IMR-90 (cell line): ENCODE measurements at regions not wholly inside any gene's neighbourhood (a gene's known extent, or its start where the extent isn't known, plus 50 kb on each side); places are given as distances from the start of the nearest gene placed in this dataset.

ENCODE experiments used
- ATAC-seq: fragments of 200-7000 bp; cut with Tn5 transposase; 2 replicates; pipeline ENCODE4 v1.9.1; 2020; ENCODE audit warnings: low read depth, mild to moderate bottlenecking, moderate library complexity
- BruUV-seq: library from RNA; stranded (reverse); fragments of 400-500 nt; replicated peaks from 2 replicates; lab custom pipeline; 2021; lab: Mats Ljungman, UMichigan
- CTCF ChIA-PET: fragments of 300-600 bp; formaldehyde crosslinking; extraction: SDS; loops from one replicate; lab custom pipeline; 2021; ENCODE audit warnings: antibody characterized with exemption; lab: Yijun Ruan, JAX
- POLR2A ChIA-PET: fragments of 300-600 bp; sonication (Branson Sonifier 250); formaldehyde crosslinking; loops from one replicate; lab custom pipeline; 2022; ENCODE audit warnings: antibody characterized with exemption; ENCODE audit not compliant: unreplicated experiment; lab: Charles Lee
- DNase-seq: peaks from one replicate; pipeline ENCODE4 v3.0.0; 2013
- H2AFZ ChIP-seq: replicated peaks from 2 replicates; pipeline ENCODE3; 2013; ENCODE audit warnings: low read length, mild to moderate bottlenecking; ENCODE audit not compliant: poor library complexity
- H2AK5ac ChIP-seq: 2 replicates; pipeline ENCODE4 v1.6.1; 2013; ENCODE audit warnings: low read depth, low read length, inconsistent platforms
- H2AK9ac ChIP-seq: replicated peaks from 2 replicates; pipeline ENCODE3; 2013; ENCODE audit warnings: mild to moderate bottlenecking, low read depth, low read length, moderate library complexity; ENCODE audit not compliant: poor library complexity
- H2BK120ac ChIP-seq: 2 replicates; pipeline ENCODE4 v1.6.1; 2013; ENCODE audit warnings: low read depth, low read length, inconsistent platforms
- H2BK15ac ChIP-seq: 3 replicates; pipeline ENCODE4 v1.6.1; 2013; ENCODE audit warnings: low read depth, low read length, inconsistent platforms
- H2BK20ac ChIP-seq: 2 replicates; pipeline ENCODE4 v1.6.1; 2013; ENCODE audit warnings: low read depth, mild to moderate bottlenecking, inconsistent platforms, low read length, moderate library complexity
- H2BK5ac ChIP-seq: 2 replicates; pipeline ENCODE4 v1.6.1; 2013; ENCODE audit warnings: mild to moderate bottlenecking, low read depth, low read length, inconsistent platforms; ENCODE audit not compliant: poor library complexity, severe bottlenecking
- H3K14ac ChIP-seq: replicated peaks from 2 replicates; pipeline ENCODE4 v1.6.1; 2013; ENCODE audit warnings: low read depth, low read length, inconsistent platforms
- H3K18ac ChIP-seq: 2 replicates; pipeline ENCODE4 v1.6.1; 2013; ENCODE audit warnings: low read depth, low read length, control low read depth
- H3K23ac ChIP-seq: 2 replicates; pipeline ENCODE4 v1.6.1; 2013; ENCODE audit warnings: low read depth, low read length, inconsistent platforms
- H3K27ac ChIP-seq: 2 replicates; pipeline ENCODE4 v1.5.1; 2013; ENCODE audit warnings: mild to moderate bottlenecking, control low read depth, low read length; ENCODE audit not compliant: insufficient read depth
- H3K27me3 ChIP-seq: 2 replicates; pipeline ENCODE4 v1.6.1; 2013; ENCODE audit warnings: low read length; ENCODE audit not compliant: control insufficient read depth, insufficient read depth
- H3K36me3 ChIP-seq: 2 replicates; pipeline ENCODE4 v1.6.1; 2013; ENCODE audit warnings: low read length, mixed read lengths; ENCODE audit not compliant: control insufficient read depth, insufficient read depth
- H3K4ac ChIP-seq: 2 replicates; pipeline ENCODE4 v1.6.1; 2013; ENCODE audit warnings: low read depth, low read length, inconsistent platforms
- H3K4me1 ChIP-seq: 2 replicates; pipeline ENCODE4 v1.6.1; 2013; ENCODE audit warnings: low read length, mixed read lengths; ENCODE audit not compliant: control insufficient read depth, insufficient read depth
- H3K4me2 ChIP-seq: 2 replicates; pipeline ENCODE4 v1.6.1; 2013; ENCODE audit warnings: low read depth, mild to moderate bottlenecking, control low read depth, low read length, moderate library complexity
- H3K4me3 ChIP-seq: 2 replicates; pipeline ENCODE4 v1.5.1; 2013; ENCODE audit warnings: low read depth, mild to moderate bottlenecking, control low read depth, low read length, moderate library complexity; ENCODE audit not compliant: insufficient read depth
- H3K56ac ChIP-seq: 2 replicates; pipeline ENCODE4 v1.6.1; 2013; ENCODE audit warnings: low read length, inconsistent platforms; ENCODE audit not compliant: insufficient read depth; ENCODE audit errors: extremely low read depth
- H3K79me1 ChIP-seq, 2 experiments: 2 replicates each; pipeline ENCODE4 v1.6.1; 2013; ENCODE audit warnings: low read length in 2 of 2, inconsistent platforms in 1 of 2, low read depth in 1 of 2
- H3K9ac ChIP-seq: 2 replicates; pipeline ENCODE4 v1.6.1; 2013; ENCODE audit warnings: low read depth, low read length, control low read depth
- H3K9me1 ChIP-seq: 2 replicates; pipeline ENCODE4 v1.6.1; 2013; ENCODE audit warnings: low read length, inconsistent platforms; ENCODE audit not compliant: insufficient read depth
- H3K9me3 ChIP-seq: 2 replicates; pipeline ENCODE4 v1.6.1; 2013; ENCODE audit warnings: low read length; ENCODE audit not compliant: control insufficient read depth, insufficient read depth
- H4K20me1 ChIP-seq: 2 replicates; pipeline ENCODE4 v1.6.1; 2013; ENCODE audit warnings: low read length, inconsistent platforms; ENCODE audit not compliant: insufficient read depth
- H4K5ac ChIP-seq: 2 replicates; pipeline ENCODE4 v1.6.1; 2013; ENCODE audit warnings: mild to moderate bottlenecking, low read depth, low read length, control low read depth
- H4K8ac ChIP-seq, 2 experiments: 2 replicates each; pipeline ENCODE4 v1.6.1; 2013; ENCODE audit warnings: low read depth in 2 of 2, low read length in 2 of 2, control low read depth in 1 of 2, inconsistent platforms in 1 of 2
- H4K91ac ChIP-seq: 2 replicates; pipeline ENCODE4 v1.6.1; 2013; ENCODE audit warnings: low read depth, low read length, inconsistent platforms; ENCODE audit not compliant: insufficient read depth
- FOS ChIP-seq: fragments of 150-350 bp; IDR thresholded peaks from 2 replicates; pipeline ENCODE4 v1.6.1; 2016; ENCODE audit warnings: low read depth, low read length
- MAFK ChIP-seq: IDR thresholded peaks from 2 replicates; pipeline ENCODE4 v1.6.1; 2012; ENCODE audit warnings: low read depth, low read length, improper control_type of control experiment
- MXI1 ChIP-seq: IDR thresholded peaks from 2 replicates; pipeline ENCODE4 v1.6.1; 2012; ENCODE audit warnings: low read depth, mild to moderate bottlenecking, low read length, moderate library complexity, borderline replicate concordance
- NFE2L2 ChIP-seq: fragments of 150-350 bp; IDR thresholded peaks from 2 replicates; pipeline ENCODE4 v1.6.1; 2016; ENCODE audit warnings: low read depth, mild to moderate bottlenecking, low read length
- POLR2A ChIP-seq: IDR thresholded peaks from 2 replicates; pipeline ENCODE4 v1.6.1; 2012; ENCODE audit warnings: mild to moderate bottlenecking, low read depth, low read length
- RAD21 ChIP-seq: IDR thresholded peaks from 2 replicates; pipeline ENCODE4 v1.6.1; 2012; ENCODE audit warnings: low read length, improper control_type of control experiment
- WGBS, 2 experiments: methylation state at CpG; one replicate each; pipeline versions ENCODE4 v1.1.5 to v1.1.7; 2013; ENCODE audit warnings: missing lambda C conversion rate in 2 of 2; ENCODE audit not compliant: insufficient read length in 1 of 2; ENCODE audit errors: extremely low coverage in 2 of 2; 5-methylcytosine and 5-hydroxymethylcytosine counted together
- dilution Hi-C: fragments of 300-500 bp; cut with HindIII; formaldehyde crosslinking; loops from one replicate; pipeline ENCODE4 v1.14.3; 2018; ENCODE audit warnings: low sequenced_read_pairs; ENCODE audit not compliant: unreplicated experiment
- in situ Hi-C: fragments of 300-500 bp; cut with MboI; formaldehyde crosslinking; loops from 3 replicates; pipeline ENCODE4 v1.14.3; 2019; ENCODE audit warnings: low sequenced_read_pairs, inconsistent platforms, mixed read lengths
- intact Hi-C: fragments of 100-400 bp; cut with micrococcal nuclease; formaldehyde crosslinking; loops from 2 replicates; pipeline ENCODE4 v1.10.0; 2022
- TF ChIP-seq, protein P1 (sequence below): fragments of 150-350 bp; IDR thresholded peaks from 2 replicates; pipeline ENCODE4 v1.6.1; 2016; ENCODE audit warnings: low read depth, mild to moderate bottlenecking, low read length, moderate library complexity, borderline replicate concordance

DNA sequence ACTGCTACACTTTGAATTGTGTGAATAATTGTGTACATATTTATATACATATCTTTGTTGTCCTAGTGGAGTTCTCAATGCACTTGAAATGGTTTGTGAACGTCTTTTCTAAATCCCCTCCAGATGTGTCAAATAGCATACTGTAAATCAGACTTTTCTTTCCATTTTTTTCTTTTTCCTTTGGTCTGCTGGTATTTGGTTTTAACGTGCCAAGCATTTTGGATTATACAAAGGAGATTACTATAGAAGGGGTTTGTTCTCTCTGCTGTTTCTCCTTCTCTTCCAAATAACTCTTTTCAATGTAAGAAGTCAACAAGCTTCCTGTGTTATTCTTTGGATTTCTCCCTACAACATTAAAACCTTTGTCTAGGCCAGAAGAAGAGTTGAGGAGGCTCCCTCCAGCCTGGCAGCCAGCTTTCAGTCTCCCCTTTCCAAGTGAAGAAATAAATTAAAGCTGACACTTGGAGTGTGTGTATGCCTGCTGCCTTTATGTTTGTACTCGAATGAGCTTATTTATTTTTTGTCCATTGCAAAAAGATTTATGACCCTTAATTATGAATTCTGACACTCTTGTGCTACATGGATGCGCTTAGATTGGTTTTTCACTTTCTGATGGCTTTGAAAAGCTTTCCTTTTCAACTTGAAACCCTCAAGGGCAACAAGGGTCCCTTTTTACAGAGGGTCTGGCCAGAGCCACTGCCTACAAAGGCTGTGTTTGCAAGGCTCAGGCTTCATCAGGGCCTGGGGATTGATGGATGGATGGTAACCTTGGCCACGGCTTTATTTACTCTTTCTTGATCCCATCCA, 107.8 kb downstream of the RAB18 start:
- Histone ChIP-seq H2AK5ac (no peak overlapping the region), H3K14ac (no peak overlapping the region), H3K9me1 (no peaks in the 10 kb centered on the region), H2AK9ac (no peak overlapping the region), H3K4me3 (no peak overlapping the region), H4K91ac (no peak overlapping the region), H3K27ac (no peak overlapping the region), H3K56ac (no peak overlapping the region), H3K36me3 (no peaks in the 10 kb centered on the region), H3K23ac (no peak overlapping the region), H3K4me1 (0 out of 2 replicates have a peak, but pooled peaks cover 4% of the 10 kb centered on the region), H3K18ac (no peak overlapping the region), H4K8ac (no peak overlapping the region), H3K4me2 (no peak overlapping the region), H2AFZ (no peak overlapping the region), H2BK5ac (no peak overlapping the region), H3K27me3 (peaks cover 4% of the 10 kb centered on the region; the same call in 1 of the 2 replicates), H2BK120ac (no peak overlapping the region), H2BK15ac (no peak overlapping the region), H3K9ac (no peak overlapping the region), H3K9me3 (no peaks in the 10 kb centered on the region), H3K79me1 (no peaks in the 10 kb centered on the region), H2BK20ac (no peak overlapping the region), H4K20me1 (no peaks in the 10 kb centered on the region), H4K5ac (no peak overlapping the region), H3K4ac (no peak overlapping the region)
- DNase-seq = no peak
- TF ChIP-seq FOS = no peak
- TF ChIP-seq, protein P1, sequence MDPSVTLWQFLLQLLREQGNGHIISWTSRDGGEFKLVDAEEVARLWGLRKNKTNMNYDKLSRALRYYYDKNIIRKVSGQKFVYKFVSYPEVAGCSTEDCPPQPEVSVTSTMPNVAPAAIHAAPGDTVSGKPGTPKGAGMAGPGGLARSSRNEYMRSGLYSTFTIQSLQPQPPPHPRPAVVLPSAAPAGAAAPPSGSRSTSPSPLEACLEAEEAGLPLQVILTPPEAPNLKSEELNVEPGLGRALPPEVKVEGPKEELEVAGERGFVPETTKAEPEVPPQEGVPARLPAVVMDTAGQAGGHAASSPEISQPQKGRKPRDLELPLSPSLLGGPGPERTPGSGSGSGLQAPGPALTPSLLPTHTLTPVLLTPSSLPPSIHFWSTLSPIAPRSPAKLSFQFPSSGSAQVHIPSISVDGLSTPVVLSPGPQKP = no peak
- TF ChIP-seq NFE2L2 = no peak
- TF ChIP-seq RAD21 = no peak
- TF ChIP-seq POLR2A = no peak
- TF ChIP-seq MXI1 = no peak
- TF ChIP-seq MAFK = no peak
- ChIA-PET POLR2A (interaction anchor here (0.6 to 1.2 kb wide), 2 partner anchors 11 to 1013 kb away, joined by 3 to 4 read pairs; no protein-coding TSS in a partner anchor), CTCF (no interaction called here)
- no peak for ATAC-seq
- no TSS peak for BruUV-seq
- dilution Hi-C loops (no loop called here), in situ Hi-C loops (no loop called here), intact Hi-C loops (no loop called here)
- no CpG with 5 or more reads among the region's 5 CpGs for WGBS, 2 experiments
